ENCODE measurements at regions not wholly inside any gene's neighbourhood (a gene's known extent, or its start where the extent isn't known, plus 50 kb on each side); places are given as distances from the start of the nearest gene placed in this dataset.

DNA sequence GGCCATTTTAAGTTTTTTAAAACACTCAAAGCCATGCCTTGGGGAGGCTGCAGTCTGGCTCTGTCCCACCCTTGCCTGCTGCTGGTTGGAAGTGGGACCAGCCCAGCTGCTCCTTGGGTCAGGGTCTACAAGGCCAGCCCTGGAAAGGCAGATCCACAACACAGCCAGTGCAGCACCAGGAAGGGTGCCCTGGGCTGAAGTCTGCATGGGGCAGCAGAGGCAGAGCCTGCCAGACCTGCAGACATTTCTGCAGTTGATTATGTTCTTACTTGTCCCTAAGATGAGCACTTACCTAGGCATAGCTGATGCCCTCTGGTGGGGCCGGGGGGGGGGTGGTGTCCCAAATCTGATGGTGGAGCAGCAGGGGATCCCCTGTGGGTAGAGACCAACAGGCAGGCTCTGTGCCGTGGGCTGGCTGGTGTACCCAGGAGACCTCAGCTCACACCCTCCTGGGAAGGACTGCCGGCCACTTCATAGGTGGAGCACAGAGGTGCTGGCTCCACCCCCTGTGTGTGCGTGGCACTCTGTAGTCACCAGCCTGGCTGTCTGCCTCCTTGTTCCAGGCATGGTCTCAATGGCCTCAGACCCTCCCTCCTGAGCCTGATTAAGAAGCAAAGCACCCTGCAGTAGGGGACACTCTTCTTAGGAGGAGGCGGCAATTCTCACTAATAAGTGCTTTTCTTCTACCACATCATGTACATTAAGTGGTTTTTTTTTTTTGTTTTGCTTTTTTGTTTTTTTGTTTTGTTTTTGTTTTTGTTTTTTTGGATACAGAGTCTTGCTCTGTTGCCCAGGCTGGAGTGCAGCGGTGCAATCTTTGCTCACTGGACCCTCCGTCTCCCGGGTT, 97.4 kb upstream of the KLF13 start (continued):
- TF ChIP-seq ZNF532 (CRISPR knock-in tag; IDR thresholded peaks at IDR 0.05; ENCODE audit: borderline replicate concordance) (no peak), GTF2I (CRISPR knock-in tag; conservative IDR thresholded peaks at IDR 0.05) (no peak), ZNF121 (CRISPR knock-in tag; IDR thresholded peaks at IDR 0.05) (no peak), TCF7 (CRISPR knock-in tag; IDR thresholded peaks at IDR 0.05; ENCODE audit: low read depth) (no peak), ETV6 (CRISPR knock-in tag; IDR thresholded peaks at IDR 0.05) (no peak)
- TF ChIP-seq, protein P1, sequence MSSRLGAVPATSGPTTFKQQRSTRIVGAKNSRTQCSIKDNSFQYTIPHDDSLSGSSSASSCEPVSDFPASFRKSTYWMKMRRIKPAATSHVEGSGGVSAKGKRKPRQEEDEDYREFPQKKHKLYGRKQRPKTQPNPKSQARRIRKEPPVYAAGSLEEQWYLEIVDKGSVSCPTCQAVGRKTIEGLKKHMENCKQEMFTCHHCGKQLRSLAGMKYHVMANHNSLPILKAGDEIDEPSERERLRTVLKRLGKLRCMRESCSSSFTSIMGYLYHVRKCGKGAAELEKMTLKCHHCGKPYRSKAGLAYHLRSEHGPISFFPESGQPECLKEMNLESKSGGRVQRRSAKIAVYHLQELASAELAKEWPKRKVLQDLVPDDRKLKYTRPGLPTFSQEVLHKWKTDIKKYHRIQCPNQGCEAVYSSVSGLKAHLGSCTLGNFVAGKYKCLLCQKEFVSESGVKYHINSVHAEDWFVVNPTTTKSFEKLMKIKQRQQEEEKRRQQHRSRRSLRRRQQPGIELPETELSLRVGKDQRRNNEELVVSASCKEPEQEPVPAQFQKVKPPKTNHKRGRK (CRISPR knock-in tag; IDR thresholded peaks at IDR 0.05; ENCODE audit: borderline replicate concordance) = no peak

DNA sequence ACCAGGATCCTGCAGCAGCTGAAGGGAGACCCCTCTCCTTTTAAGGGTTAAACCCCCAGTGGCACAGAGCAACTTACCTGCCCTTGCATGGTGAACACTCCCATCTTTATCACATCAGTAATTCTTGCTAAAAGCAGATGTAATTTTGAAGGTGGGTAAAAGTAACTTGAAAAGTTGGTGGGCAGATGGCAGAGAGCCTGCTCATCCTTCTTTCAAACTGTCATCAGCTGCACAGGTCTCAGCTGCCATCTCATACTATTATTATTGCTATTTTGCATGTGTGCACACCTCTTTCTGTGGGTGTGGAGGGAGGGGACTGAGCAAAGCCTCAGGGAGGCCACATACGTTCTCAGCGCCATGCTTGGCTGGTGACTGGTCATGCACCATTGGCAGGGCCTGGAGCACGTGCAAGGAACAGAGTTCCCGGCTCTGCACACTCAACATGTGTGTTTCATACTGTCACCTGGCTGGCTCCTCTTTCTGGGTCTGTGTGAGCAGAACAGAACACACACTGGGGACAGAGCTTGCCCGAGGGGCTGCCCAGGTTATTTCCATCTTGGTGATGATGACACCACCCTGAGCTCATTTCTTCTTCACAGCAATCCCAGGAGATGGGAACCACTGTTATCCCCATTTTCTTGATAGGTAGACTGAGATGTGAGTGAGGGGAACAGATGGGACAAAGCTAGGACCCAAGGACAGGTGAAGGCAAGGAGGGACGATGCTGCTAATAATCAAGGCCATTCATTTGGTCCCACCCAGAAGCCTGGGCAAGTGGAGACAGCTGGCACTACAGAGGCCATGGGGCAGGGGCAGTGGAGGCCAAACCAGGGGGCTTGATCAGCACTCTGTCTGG, 95.8 kb upstream of the KLF13 start:
- no peak for ATAC-seq
- Mint-ChIP-seq H3K27ac (no peak overlapping the region), H3K27me3 (ENCODE audit: low read depth) (peaks cover 6% of the 10 kb centered on the region), H3K4me3 (no peak overlapping the region), H3K9me3 (peaks cover 7% of the 10 kb centered on the region), H3K36me3 (peaks cover under 1% of the 10 kb centered on the region; the same call in 1 of the 2 replicates), H3K4me1 (no peaks in the 10 kb centered on the region)
- DNase-seq (ENCODE audit: low spot score) = no peak
- CTCF ChIA-PET = no interaction called here
- POLR2A ChIA-PET = no interaction called here
- no peak for TF ChIP-seq KAT7 (CRISPR knock-in tag; IDR thresholded peaks at IDR 0.05; ENCODE audit: borderline replicate concordance)
- TF ChIP-seq NR3C1 (CRISPR knock-in tag; conservative IDR thresholded peaks at IDR 0.05; ENCODE audit: low read depth) = no peak
- TF ChIP-seq RORB (CRISPR knock-in tag; IDR thresholded peaks at IDR 0.05) = no peak
- TF ChIP-seq, protein P2, sequence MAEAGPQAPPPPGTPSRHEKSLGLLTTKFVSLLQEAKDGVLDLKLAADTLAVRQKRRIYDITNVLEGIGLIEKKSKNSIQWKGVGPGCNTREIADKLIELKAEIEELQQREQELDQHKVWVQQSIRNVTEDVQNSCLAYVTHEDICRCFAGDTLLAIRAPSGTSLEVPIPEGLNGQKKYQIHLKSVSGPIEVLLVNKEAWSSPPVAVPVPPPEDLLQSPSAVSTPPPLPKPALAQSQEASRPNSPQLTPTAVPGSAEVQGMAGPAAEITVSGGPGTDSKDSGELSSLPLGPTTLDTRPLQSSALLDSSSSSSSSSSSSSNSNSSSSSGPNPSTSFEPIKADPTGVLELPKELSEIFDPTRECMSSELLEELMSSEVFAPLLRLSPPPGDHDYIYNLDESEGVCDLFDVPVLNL (CRISPR knock-in tag; IDR thresholded peaks at IDR 0.05; ENCODE audit: borderline replicate concordance, low read depth) = no peak
- TF ChIP-seq, protein P3, sequence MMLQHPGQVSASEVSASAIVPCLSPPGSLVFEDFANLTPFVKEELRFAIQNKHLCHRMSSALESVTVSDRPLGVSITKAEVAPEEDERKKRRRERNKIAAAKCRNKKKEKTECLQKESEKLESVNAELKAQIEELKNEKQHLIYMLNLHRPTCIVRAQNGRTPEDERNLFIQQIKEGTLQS (CRISPR knock-in tag; conservative IDR thresholded peaks at IDR 0.05) = no peak
- no peak for TF ChIP-seq ZNF425 (CRISPR knock-in tag; conservative IDR thresholded peaks at IDR 0.05)
- TF ChIP-seq ZNF263 (CRISPR knock-in tag; IDR thresholded peaks at IDR 0.05; ENCODE audit: low read depth) = no peak
- no peak for TF ChIP-seq MXD4 (CRISPR knock-in tag; IDR thresholded peaks at IDR 0.05; ENCODE audit: borderline replicate concordance)
- TF ChIP-seq TEAD4 (CRISPR knock-in tag; IDR thresholded peaks at IDR 0.05) = no peak
- TF ChIP-seq ZBTB21 (CRISPR knock-in tag; IDR thresholded peaks at IDR 0.05; ENCODE audit: borderline replicate concordance) = no peak
- TF ChIP-seq, protein P4, sequence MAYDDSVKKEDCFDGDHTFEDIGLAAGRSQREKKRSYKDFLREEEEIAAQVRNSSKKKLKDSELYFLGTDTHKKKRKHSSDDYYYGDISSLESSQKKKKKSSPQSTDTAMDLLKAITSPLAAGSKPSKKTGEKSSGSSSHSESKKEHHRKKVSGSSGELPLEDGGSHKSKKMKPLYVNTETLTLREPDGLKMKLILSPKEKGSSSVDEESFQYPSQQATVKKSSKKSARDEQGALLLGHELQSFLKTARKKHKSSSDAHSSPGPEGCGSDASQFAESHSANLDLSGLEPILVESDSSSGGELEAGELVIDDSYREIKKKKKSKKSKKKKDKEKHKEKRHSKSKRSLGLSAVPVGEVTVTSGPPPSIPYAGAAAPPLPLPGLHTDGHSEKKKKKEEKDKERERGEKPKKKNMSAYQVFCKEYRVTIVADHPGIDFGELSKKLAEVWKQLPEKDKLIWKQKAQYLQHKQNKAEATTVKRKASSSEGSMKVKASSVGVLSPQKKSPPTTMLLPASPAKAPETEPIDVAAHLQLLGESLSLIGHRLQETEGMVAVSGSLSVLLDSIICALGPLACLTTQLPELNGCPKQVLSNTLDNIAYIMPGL (CRISPR knock-in tag; IDR thresholded peaks at IDR 0.05) = no peak
- TF ChIP-seq, protein P1 (CRISPR knock-in tag; IDR thresholded peaks at IDR 0.05; ENCODE audit: borderline replicate concordance) = no peak
- TF ChIP-seq, protein P5, sequence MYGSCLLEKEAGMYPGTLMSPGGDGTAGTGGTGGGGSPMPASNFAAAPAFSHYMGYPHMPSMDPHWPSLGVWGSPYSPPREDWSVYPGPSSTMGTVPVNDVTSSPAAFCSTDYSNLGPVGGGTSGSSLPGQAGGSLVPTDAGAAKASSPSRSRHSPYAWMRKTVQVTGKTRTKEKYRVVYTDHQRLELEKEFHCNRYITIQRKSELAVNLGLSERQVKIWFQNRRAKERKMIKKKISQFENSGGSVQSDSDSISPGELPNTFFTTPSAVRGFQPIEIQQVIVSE (CRISPR knock-in tag; IDR thresholded peaks at IDR 0.05; ENCODE audit: borderline replicate concordance) = no peak

All from WTC11 (cell line).